ENCODE measurements at regions not wholly inside any gene's neighbourhood (a gene's known extent, or its start where the extent isn't known, plus 50 kb on each side); places are given as distances from the start of the nearest gene placed in this dataset.

GRCh38 chr2:8095978-8096377 lies 585.9 kb upstream of the ID2 start:
- Mint-ChIP-seq H3K4me3 (no peak overlapping the region), H3K27ac (no peak overlapping the region), H3K4me1 (peaks cover 5% of the 10 kb centered on the region), H3K36me3 (no peaks in the 10 kb centered on the region), H3K9me3 (no peaks in the 10 kb centered on the region), H3K27me3 (ENCODE audit: insufficient read depth, low read depth) (peaks cover 2% of the 10 kb centered on the region)
- Histone ChIP-seq H3K27ac (no peak overlapping the region), H3K79me2 (ENCODE audit: low read depth) (no peaks in the 10 kb centered on the region), H4K20me1 (ENCODE audit: low read depth) (no peaks in the 10 kb centered on the region), H3F3A (ENCODE audit: low read depth) (no peaks in the 10 kb centered on the region), H3K27me3 (no peaks in the 10 kb centered on the region), H2AFZ (replicated peaks) (no peak overlapping the region), H3K36me3 (no peaks in the 10 kb centered on the region), H3K4me2 (no peak overlapping the region), H3K4me1 (no peaks in the 10 kb centered on the region), H3K9ac (no peak overlapping the region), H3K9me3 (ENCODE audit: low read depth) (no peaks in the 10 kb centered on the region), H3K4me3 (no peak overlapping the region)
- TF ChIP-seq EZH2phosphoT487 (IDR thresholded peaks at IDR 0.05) = no peak
- no peak for TF ChIP-seq CTCF (IDR thresholded peaks at IDR 0.05)
- no peak for TF ChIP-seq EZH2 (IDR thresholded peaks at IDR 0.05)
- DNase-seq (ENCODE audit: low spot score) = no peak

DNA sequence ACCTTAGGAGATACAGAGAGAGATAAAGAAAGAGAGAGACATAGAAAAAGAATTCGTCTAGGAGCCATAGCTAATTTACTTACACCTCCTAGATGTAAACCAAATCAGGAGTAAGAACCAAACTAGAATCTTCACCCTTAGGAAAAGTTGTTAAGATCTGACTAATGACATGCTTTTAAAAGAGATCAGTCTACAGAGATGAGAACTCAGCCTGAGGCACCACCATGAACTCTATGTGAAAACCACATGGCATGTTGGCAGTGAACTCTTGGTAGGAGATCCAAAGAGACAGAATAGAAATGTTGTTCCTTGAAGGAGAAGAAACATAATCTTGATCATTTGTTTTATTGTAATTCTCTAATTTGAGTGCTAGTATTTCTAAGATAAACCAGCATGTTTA lies 585.4 kb upstream of the ID2 start:
- no peaks in the 10 kb centered on the region for H3K27me3 ChIP-seq
- DNase-seq (ENCODE audit: low spot score) = no peak
- no peaks in the 10 kb centered on the region for H4K20me1 ChIP-seq (ENCODE audit: low read depth)
- H3K9me3 Mint-ChIP-seq = no peaks in the 10 kb centered on the region
- TF ChIP-seq EZH2phosphoT487 (IDR thresholded peaks at IDR 0.05) (no peak), EZH2 (IDR thresholded peaks at IDR 0.05) (no peak), CTCF (IDR thresholded peaks at IDR 0.05) (no peak)
- H3K36me3 Mint-ChIP-seq = no peaks in the 10 kb centered on the region
- no peak overlapping the region for H3K27ac Mint-ChIP-seq
- no peaks in the 10 kb centered on the region for H3K36me3 ChIP-seq
- H3K4me1 Mint-ChIP-seq = peaks cover 5% of the 10 kb centered on the region
- H3K4me3 ChIP-seq = no peak overlapping the region
- no peak overlapping the region for H3K9ac ChIP-seq
- H3K27me3 Mint-ChIP-seq (ENCODE audit: insufficient read depth, low read depth) = peaks cover 2% of the 10 kb centered on the region
- no peaks in the 10 kb centered on the region for H3K4me1 ChIP-seq
- H2AFZ ChIP-seq (replicated peaks) = no peak overlapping the region
- no peak overlapping the region for H3K27ac ChIP-seq
- H3K9me3 ChIP-seq (ENCODE audit: low read depth) = no peaks in the 10 kb centered on the region
- no peak overlapping the region for H3K4me2 ChIP-seq
- H3K4me3 Mint-ChIP-seq = no peak overlapping the region
- no peaks in the 10 kb centered on the region for H3K79me2 ChIP-seq (ENCODE audit: low read depth)
- H3F3A ChIP-seq (ENCODE audit: low read depth) = no peaks in the 10 kb centered on the region

- no peaks in the 10 kb centered on the region for H3K36me3 ChIP-seq
- H3K27ac Mint-ChIP-seq = no peak overlapping the region
- no peak overlapping the region for H3K9ac ChIP-seq
- no peak overlapping the region for H3K27ac ChIP-seq
- no peaks in the 10 kb centered on the region for H3K9me3 ChIP-seq (ENCODE audit: low read depth)
- no peak overlapping the region for H3K4me2 ChIP-seq
- TF ChIP-seq EZH2phosphoT487 (IDR thresholded peaks at IDR 0.05) = no peak
- TF ChIP-seq CTCF (IDR thresholded peaks at IDR 0.05) = no peak
- TF ChIP-seq EZH2 (IDR thresholded peaks at IDR 0.05) = no peak
- no peaks in the 10 kb centered on the region for H4K20me1 ChIP-seq (ENCODE audit: low read depth)
- no peak for DNase-seq (ENCODE audit: low spot score)
- no peaks in the 10 kb centered on the region for H3F3A ChIP-seq (ENCODE audit: low read depth)
- no peak overlapping the region for H3K4me3 ChIP-seq
- no peaks in the 10 kb centered on the region for H3K9me3 Mint-ChIP-seq
- peaks cover 3% of the 10 kb centered on the region for H3K4me1 Mint-ChIP-seq
- no peak overlapping the region for H3K4me3 Mint-ChIP-seq
- no peaks in the 10 kb centered on the region for H3K36me3 Mint-ChIP-seq
- H3K4me1 ChIP-seq = no peaks in the 10 kb centered on the region
- H3K27me3 Mint-ChIP-seq (ENCODE audit: insufficient read depth, low read depth) = peaks cover 2% of the 10 kb centered on the region
- H2AFZ ChIP-seq (replicated peaks) = no peak overlapping the region
- no peaks in the 10 kb centered on the region for H3K27me3 ChIP-seq
- no peaks in the 10 kb centered on the region for H3K79me2 ChIP-seq (ENCODE audit: low read depth)
These were observed 583.2 kb upstream of the ID2 start for GRCh38 chr2:8098476-8099266.
